GM12878 (cell line): ENCODE measurements at regions not wholly inside any gene's neighbourhood (a gene's known extent, or its start where the extent isn't known, plus 50 kb on each side); places are given as distances from the start of the nearest gene placed in this dataset.

Experiments used
- ASH2L ChIP-seq: fragments of 300-600, 200-600 bp; sonication (generic); IDR thresholded peaks from 2 replicates; pipeline ENCODE4 v1.6.1; 2017; ENCODE audit warnings: low read depth, mild to moderate bottlenecking, borderline replicate concordance
- CHD1 ChIP-seq: IDR thresholded peaks from 2 replicates; pipeline ENCODE4 v1.6.1; 2012; ENCODE audit warnings: low read depth, low read length, improper control_type of control experiment
- EP300 ChIP-seq, 2 experiments: fragments of 150-350 bp in 1 of 2; IDR thresholded peaks; 2 replicates each; pipeline ENCODE4 v1.6.1; 2011 to 2012; ENCODE audit warnings: low read depth in 2 of 2, low read length in 2 of 2, borderline replicate concordance in 1 of 2, improper control_type of control experiment in 1 of 2, inconsistent platforms in 1 of 2; ENCODE audit not compliant: control insufficient read depth in 1 of 2
- ETV6 ChIP-seq, 2 experiments: fragments of 450-650 bp in 1 of 2; IDR thresholded peaks in 1 of 2; conservative IDR thresholded peaks in 1 of 2; 2 replicates each; pipeline ENCODE4 v1.6.1; 2014; ENCODE audit warnings: antibody characterized with exemption in 1 of 2, borderline replicate concordance in 1 of 2, low read depth in 1 of 2, mild to moderate bottlenecking in 1 of 2, moderate library complexity in 1 of 2
- EZH2 ChIP-seq: IDR thresholded peaks from 2 replicates; pipeline ENCODE4 v1.6.1; 2012; ENCODE audit warnings: low read depth, mild to moderate bottlenecking, control low read depth, inconsistent platforms, low read length, borderline replicate concordance; ENCODE audit not compliant: control insufficient read depth
- JUND ChIP-seq: IDR thresholded peaks from 2 replicates; pipeline ENCODE4 v1.6.1; 2012; ENCODE audit warnings: low read depth, mild to moderate bottlenecking, low read length, improper control_type of control experiment, moderate library complexity
- SMC3 ChIP-seq: IDR thresholded peaks from 2 replicates; pipeline ENCODE4 v1.6.1; 2011; ENCODE audit warnings: low read length, improper control_type of control experiment, borderline replicate concordance
- TF ChIP-seq, protein P1 (sequence below), 3 experiments: IDR thresholded peaks in 2 of 3; conservative IDR thresholded peaks in 1 of 3; 2 replicates each; pipeline ENCODE4 v1.5.1; 2011; ENCODE audit warnings: low read depth in 3 of 3, low read length in 3 of 3, mild to moderate bottlenecking in 3 of 3, control low read depth in 2 of 3, moderate library complexity in 2 of 3, inconsistent platforms in 1 of 3, mixed read lengths in 1 of 3; ENCODE audit not compliant: control insufficient read depth in 2 of 3, insufficient read depth in 1 of 3; ENCODE audit errors: extremely low read depth in 1 of 3

DNA sequence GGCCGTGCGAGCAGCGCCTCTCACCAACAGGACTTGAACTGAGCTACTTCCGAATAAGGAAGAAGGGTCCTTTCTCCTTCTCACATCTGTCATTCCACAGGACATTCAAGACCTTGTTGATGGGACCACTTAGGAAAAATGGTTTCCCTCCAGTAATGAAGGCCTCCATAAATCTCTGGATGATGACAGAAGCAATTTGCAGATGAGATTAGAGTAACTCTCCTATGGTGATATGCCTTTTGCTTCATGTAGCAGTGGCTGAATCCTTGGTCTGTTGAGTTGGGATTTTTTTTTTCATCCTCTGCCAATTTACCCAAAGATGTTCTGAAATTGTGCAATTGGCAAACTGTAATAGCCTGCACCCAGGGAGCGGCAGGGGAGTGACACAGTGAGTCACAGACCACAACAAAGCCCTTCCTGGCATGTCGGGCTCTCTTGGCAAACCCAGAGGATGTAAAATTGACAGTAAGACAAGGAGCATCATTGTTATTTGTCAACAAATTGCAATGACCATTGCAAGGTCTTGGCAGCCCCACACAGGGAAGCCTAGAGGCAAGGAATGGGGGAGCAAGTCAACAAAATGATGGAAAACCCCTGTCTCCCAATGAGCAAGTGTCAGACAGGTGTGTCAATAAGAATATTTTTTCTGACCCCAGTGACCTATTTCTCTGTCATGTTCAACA lies 275.9 kb downstream of the ACTL7B start:
- TF ChIP-seq, protein P1, sequence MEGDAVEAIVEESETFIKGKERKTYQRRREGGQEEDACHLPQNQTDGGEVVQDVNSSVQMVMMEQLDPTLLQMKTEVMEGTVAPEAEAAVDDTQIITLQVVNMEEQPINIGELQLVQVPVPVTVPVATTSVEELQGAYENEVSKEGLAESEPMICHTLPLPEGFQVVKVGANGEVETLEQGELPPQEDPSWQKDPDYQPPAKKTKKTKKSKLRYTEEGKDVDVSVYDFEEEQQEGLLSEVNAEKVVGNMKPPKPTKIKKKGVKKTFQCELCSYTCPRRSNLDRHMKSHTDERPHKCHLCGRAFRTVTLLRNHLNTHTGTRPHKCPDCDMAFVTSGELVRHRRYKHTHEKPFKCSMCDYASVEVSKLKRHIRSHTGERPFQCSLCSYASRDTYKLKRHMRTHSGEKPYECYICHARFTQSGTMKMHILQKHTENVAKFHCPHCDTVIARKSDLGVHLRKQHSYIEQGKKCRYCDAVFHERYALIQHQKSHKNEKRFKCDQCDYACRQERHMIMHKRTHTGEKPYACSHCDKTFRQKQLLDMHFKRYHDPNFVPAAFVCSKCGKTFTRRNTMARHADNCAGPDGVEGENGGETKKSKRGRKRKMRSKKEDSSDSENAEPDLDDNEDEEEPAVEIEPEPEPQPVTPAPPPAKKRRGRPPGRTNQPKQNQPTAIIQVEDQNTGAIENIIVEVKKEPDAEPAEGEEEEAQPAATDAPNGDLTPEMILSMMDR (IDR thresholded peaks at IDR 0.05 in 2 of 3, conservative IDR thresholded peaks at IDR 0.05 in 1 of 3; ENCODE audit: control insufficient read depth in 2 of 3, extremely low read depth in 1 of 3, insufficient read depth in 1 of 3, low read depth in 3 of 3, low read length in 3 of 3), result no peak
- TF ChIP-seq CHD1 (no peak), ASH2L (no peak), EP300 (IDR thresholded peaks at IDR 0.05; ENCODE audit: borderline replicate concordance in 1 of 2, control insufficient read depth in 1 of 2, low read depth in 2 of 2, low read length in 2 of 2) (no peak), ETV6 (conservative IDR thresholded peaks at IDR 0.05 in 1 of 2, IDR thresholded peaks at IDR 0.05 in 1 of 2; ENCODE audit: borderline replicate concordance in 1 of 2, low read depth in 1 of 2) (no peak), SMC3 (no peak), JUND (no peak), EZH2 (no peak)
